Liver (tissue), 8 donors: ENCODE measurements at regions not wholly inside any gene's neighbourhood (a gene's known extent, or its start where the extent isn't known, plus 50 kb on each side); places are given as distances from the start of the nearest gene placed in this dataset.

Source experiments
- DNase-seq: peaks from one replicate; pipeline ENCODE4 v3.0.0-alpha.2; 2017; ENCODE audit warnings: low spot score
- H3K27ac ChIP-seq, 2 donors: one replicate each; pipeline ENCODE4 v1.7.0; 2013; ENCODE audit warnings: inconsistent platforms in 2 of 2, low read length in 2 of 2, control low read depth in 1 of 2, low read depth in 1 of 2, mild to moderate bottlenecking in 1 of 2
- H3K27me3 ChIP-seq, 4 donors: one replicate each; pipeline versions ENCODE4 v1.6.1 to v1.7.0; 2013; ENCODE audit warnings: low read length in 3 of 4, inconsistent platforms in 1 of 4, mild to moderate bottlenecking in 1 of 4, moderate library complexity in 1 of 4; ENCODE audit not compliant: control insufficient read depth in 4 of 4, insufficient read depth in 4 of 4
- H3K36me3 ChIP-seq, 4 donors: one replicate each; pipeline versions ENCODE4 v1.6.1 to v1.7.0; 2013; ENCODE audit warnings: low read length in 3 of 4, mild to moderate bottlenecking in 3 of 4, low read depth in 1 of 4, moderate library complexity in 1 of 4; ENCODE audit not compliant: control insufficient read depth in 4 of 4, insufficient read depth in 3 of 4
- H3K4me1 ChIP-seq, 4 donors: one replicate each; pipeline versions ENCODE4 v1.6.1 to v1.7.0; 2013; ENCODE audit warnings: low read length in 3 of 4, mild to moderate bottlenecking in 3 of 4, moderate library complexity in 1 of 4; ENCODE audit not compliant: control insufficient read depth in 4 of 4, insufficient read depth in 4 of 4
- H3K4me3 ChIP-seq, 3 donors: one replicate each; pipeline versions ENCODE4 v1.6.1 to v1.7.0; 2013; ENCODE audit warnings: low read length in 3 of 3, control low read depth in 1 of 3, low read depth in 1 of 3, mild to moderate bottlenecking in 1 of 3
- H3K9ac ChIP-seq, 2 donors: one replicate each; pipeline ENCODE4 v1.7.0; 2013; ENCODE audit warnings: low read length in 2 of 2, mild to moderate bottlenecking in 2 of 2, moderate library complexity in 2 of 2, control low read depth in 1 of 2, low read depth in 1 of 2
- H3K9me3 ChIP-seq, 4 donors: one replicate each; pipeline versions ENCODE4 v1.6.1 to v1.7.0; 2013; ENCODE audit warnings: low read length in 3 of 4; ENCODE audit not compliant: control insufficient read depth in 4 of 4
- ATF3 ChIP-seq: IDR thresholded peaks from 2 replicates; pipeline ENCODE4 v1.6.1; 2016; ENCODE audit warnings: antibody characterized with exemption
- EGR1 ChIP-seq, 2 donors: IDR thresholded peaks; 2 replicates each; pipeline ENCODE4 v1.6.1; 2016 to 2018; ENCODE audit warnings: antibody characterized with exemption in 2 of 2, low read depth in 2 of 2
- FOXA2 ChIP-seq: IDR thresholded peaks from 2 replicates; pipeline ENCODE4 v1.6.1; 2016; ENCODE audit warnings: antibody characterized with exemption
- GABPA ChIP-seq, 2 donors: IDR thresholded peaks in 1 of 2; conservative IDR thresholded peaks in 1 of 2; 2 replicates each; pipeline ENCODE4 v1.6.1; 2016; ENCODE audit warnings: antibody characterized with exemption in 2 of 2, mild to moderate bottlenecking in 1 of 2, moderate library complexity in 1 of 2
- HNF4A ChIP-seq, 2 donors: conservative IDR thresholded peaks; 2 replicates each; pipeline ENCODE4 v1.6.1; 2016; ENCODE audit warnings: antibody characterized with exemption in 2 of 2, mild to moderate bottlenecking in 2 of 2
- HNF4G ChIP-seq: IDR thresholded peaks from 2 replicates; pipeline ENCODE4 v1.6.1; 2016; ENCODE audit warnings: antibody characterized with exemption
- JUND ChIP-seq, 2 donors: IDR thresholded peaks; 2 replicates each; pipeline ENCODE4 v1.6.1; 2016; ENCODE audit warnings: antibody characterized with exemption in 2 of 2
- MAX ChIP-seq: IDR thresholded peaks from 2 replicates; pipeline ENCODE4 v1.6.1; 2016; ENCODE audit warnings: antibody characterized with exemption
- NR2F2 ChIP-seq: IDR thresholded peaks from 2 replicates; pipeline ENCODE4 v1.6.1; 2016; ENCODE audit warnings: antibody characterized with exemption
- RAD21 ChIP-seq, 2 donors: IDR thresholded peaks; 2 replicates each; pipeline ENCODE4 v1.6.1; 2016; ENCODE audit warnings: antibody characterized with exemption in 2 of 2, mild to moderate bottlenecking in 2 of 2
- SP1 ChIP-seq: IDR thresholded peaks from 2 replicates; pipeline ENCODE4 v1.6.1; 2018; ENCODE audit warnings: antibody characterized with exemption, mild to moderate bottlenecking
- TAF1 ChIP-seq: conservative IDR thresholded peaks from 2 replicates; pipeline ENCODE4 v1.6.1; 2016; ENCODE audit warnings: antibody characterized with exemption, mild to moderate bottlenecking
- YY1 ChIP-seq: IDR thresholded peaks from 2 replicates; pipeline ENCODE4 v1.6.1; 2016; ENCODE audit warnings: antibody characterized with exemption, mild to moderate bottlenecking
- ZBTB33 ChIP-seq: IDR thresholded peaks from 2 replicates; pipeline ENCODE4 v1.6.1; 2016; ENCODE audit warnings: antibody characterized with exemption
- WGBS: extraction: QIAGEN DNeasy Blood & Tissue Kit; methylation state at CpG from one replicate; pipeline ENCODE4 v1.1.7; 2013; 5-methylcytosine and 5-hydroxymethylcytosine counted together
- TF ChIP-seq, protein P1 (sequence below): IDR thresholded peaks from 2 replicates; pipeline ENCODE4 v1.6.1; 2016; ENCODE audit warnings: antibody characterized with exemption, mild to moderate bottlenecking
- TF ChIP-seq, protein P2 (sequence below): fragments of 150-350 bp; IDR thresholded peaks from 2 replicates; pipeline ENCODE4 v1.5.1; 2017; ENCODE audit warnings: improper control_type of control experiment, low read depth, low read length; ENCODE audit not compliant: missing input control
- donor health status: healthy.
- donor health status: healthy.
- donor health status: healthy.
- donor health status: healthy.
- donor health status: healthy.

DNA sequence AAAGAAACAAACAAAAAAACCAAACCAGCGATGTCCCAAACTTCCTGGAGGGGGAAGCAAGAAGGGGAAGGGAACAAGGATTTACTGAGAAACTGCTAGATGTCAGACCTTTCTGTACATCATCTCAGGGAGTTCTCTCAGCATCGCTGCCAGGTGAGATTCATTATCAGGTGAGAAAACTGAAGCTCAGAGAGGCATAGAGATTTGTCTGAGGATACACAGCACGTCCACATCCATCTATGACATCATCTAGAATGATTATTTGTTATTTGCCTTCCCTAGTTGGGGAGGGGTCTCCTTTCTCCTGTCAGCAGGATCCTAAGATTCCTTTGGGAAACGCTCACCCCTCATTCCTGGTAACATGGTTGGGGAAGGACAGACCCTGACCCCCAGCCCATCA lies 57.1 kb upstream of the LINGO1 start:
- H3K4me3 ChIP-seq: no peak overlapping the region
- H3K36me3 ChIP-seq: no peaks in the 10 kb centered on the region
- no peaks in the 10 kb centered on the region for H3K9me3 ChIP-seq
- 64% methylated on average over 4 of the region's 4 CpGs for WGBS
- no peak overlapping the region for H3K27ac ChIP-seq
- no peak for TF ChIP-seq HNF4G
- TF ChIP-seq ZBTB33: no peak
- TF ChIP-seq MAX: no peak
- no peak for TF ChIP-seq FOXA2
- no peak for TF ChIP-seq RAD21 (IDR thresholded peaks at IDR 0.05)
- H3K9ac ChIP-seq: no peak overlapping the region
- no peaks in the 10 kb centered on the region for H3K4me1 ChIP-seq
- no peak for DNase-seq
- peaks cover 0 to 10% (median 2%) of the 10 kb centered on the region in 4 donors for H3K27me3 ChIP-seq

- WGBS: 79% methylated on average over 2 of the region's 2 CpGs
- no peak for TF ChIP-seq FOXA2
- no peak for TF ChIP-seq HNF4A (conservative IDR thresholded peaks at IDR 0.05)
- TF ChIP-seq NR2F2: no peak
- TF ChIP-seq, protein P1, sequence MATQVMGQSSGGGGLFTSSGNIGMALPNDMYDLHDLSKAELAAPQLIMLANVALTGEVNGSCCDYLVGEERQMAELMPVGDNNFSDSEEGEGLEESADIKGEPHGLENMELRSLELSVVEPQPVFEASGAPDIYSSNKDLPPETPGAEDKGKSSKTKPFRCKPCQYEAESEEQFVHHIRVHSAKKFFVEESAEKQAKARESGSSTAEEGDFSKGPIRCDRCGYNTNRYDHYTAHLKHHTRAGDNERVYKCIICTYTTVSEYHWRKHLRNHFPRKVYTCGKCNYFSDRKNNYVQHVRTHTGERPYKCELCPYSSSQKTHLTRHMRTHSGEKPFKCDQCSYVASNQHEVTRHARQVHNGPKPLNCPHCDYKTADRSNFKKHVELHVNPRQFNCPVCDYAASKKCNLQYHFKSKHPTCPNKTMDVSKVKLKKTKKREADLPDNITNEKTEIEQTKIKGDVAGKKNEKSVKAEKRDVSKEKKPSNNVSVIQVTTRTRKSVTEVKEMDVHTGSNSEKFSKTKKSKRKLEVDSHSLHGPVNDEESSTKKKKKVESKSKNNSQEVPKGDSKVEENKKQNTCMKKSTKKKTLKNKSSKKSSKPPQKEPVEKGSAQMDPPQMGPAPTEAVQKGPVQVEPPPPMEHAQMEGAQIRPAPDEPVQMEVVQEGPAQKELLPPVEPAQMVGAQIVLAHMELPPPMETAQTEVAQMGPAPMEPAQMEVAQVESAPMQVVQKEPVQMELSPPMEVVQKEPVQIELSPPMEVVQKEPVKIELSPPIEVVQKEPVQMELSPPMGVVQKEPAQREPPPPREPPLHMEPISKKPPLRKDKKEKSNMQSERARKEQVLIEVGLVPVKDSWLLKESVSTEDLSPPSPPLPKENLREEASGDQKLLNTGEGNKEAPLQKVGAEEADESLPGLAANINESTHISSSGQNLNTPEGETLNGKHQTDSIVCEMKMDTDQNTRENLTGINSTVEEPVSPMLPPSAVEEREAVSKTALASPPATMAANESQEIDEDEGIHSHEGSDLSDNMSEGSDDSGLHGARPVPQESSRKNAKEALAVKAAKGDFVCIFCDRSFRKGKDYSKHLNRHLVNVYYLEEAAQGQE: no peak
Observed at GRCh38 chr15:77688693-77689092, 56.0 kb upstream of the LINGO1 start.

GRCh38 chr15:77688266-77688665 lies 55.6 kb upstream of the LINGO1 start:
- Histone ChIP-seq H3K4me1 (no peaks in the 10 kb centered on the region), H3K27me3 (peaks cover 0 to 17% (median 2%) of the 10 kb centered on the region in 4 donors), H3K4me3 (no peak overlapping the region), H3K36me3 (no peaks in the 10 kb centered on the region), H3K27ac (no peak overlapping the region), H3K9me3 (no peaks in the 10 kb centered on the region), H3K9ac (no peak overlapping the region)
- DNase-seq: no peak
- 76% methylated on average over 8 of the region's 8 CpGs for WGBS
- TF ChIP-seq SP1 (no peak), NR2F2 (no peak), ATF3 (no peak), TAF1 (no peak), JUND (IDR thresholded peaks at IDR 0.05) (no peak), RAD21 (IDR thresholded peaks at IDR 0.05) (no peak), MAX (no peak), HNF4G (no peak), HNF4A (conservative IDR thresholded peaks at IDR 0.05) (no peak), FOXA2 (no peak), YY1 (no peak), EGR1 (IDR thresholded peaks at IDR 0.05; ENCODE audit: low read depth in 2 of 2) (no peak), GABPA (IDR thresholded peaks at IDR 0.05 in 1 of 2, conservative IDR thresholded peaks at IDR 0.05 in 1 of 2) (no peak)
- TF ChIP-seq, protein P1: no peak
- TF ChIP-seq, protein P2, sequence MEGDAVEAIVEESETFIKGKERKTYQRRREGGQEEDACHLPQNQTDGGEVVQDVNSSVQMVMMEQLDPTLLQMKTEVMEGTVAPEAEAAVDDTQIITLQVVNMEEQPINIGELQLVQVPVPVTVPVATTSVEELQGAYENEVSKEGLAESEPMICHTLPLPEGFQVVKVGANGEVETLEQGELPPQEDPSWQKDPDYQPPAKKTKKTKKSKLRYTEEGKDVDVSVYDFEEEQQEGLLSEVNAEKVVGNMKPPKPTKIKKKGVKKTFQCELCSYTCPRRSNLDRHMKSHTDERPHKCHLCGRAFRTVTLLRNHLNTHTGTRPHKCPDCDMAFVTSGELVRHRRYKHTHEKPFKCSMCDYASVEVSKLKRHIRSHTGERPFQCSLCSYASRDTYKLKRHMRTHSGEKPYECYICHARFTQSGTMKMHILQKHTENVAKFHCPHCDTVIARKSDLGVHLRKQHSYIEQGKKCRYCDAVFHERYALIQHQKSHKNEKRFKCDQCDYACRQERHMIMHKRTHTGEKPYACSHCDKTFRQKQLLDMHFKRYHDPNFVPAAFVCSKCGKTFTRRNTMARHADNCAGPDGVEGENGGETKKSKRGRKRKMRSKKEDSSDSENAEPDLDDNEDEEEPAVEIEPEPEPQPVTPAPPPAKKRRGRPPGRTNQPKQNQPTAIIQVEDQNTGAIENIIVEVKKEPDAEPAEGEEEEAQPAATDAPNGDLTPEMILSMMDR: no peak

More at GRCh38 chr15:77688693-77689092, 56.0 kb upstream of the LINGO1 start:
- peaks cover 0 to 16% (median 2%) of the 10 kb centered on the region in 4 donors for H3K27me3 ChIP-seq
- no peak for DNase-seq
- no peaks in the 10 kb centered on the region for H3K9me3 ChIP-seq
- no peaks in the 10 kb centered on the region for H3K4me1 ChIP-seq
- H3K9ac ChIP-seq: no peak overlapping the region
- H3K4me3 ChIP-seq: no peak overlapping the region
- no peak overlapping the region for H3K27ac ChIP-seq
- no peaks in the 10 kb centered on the region for H3K36me3 ChIP-seq
